Testis (tissue), 2 donors: ENCODE measurements at regions not wholly inside any gene's neighbourhood (a gene's known extent, or its start where the extent isn't known, plus 50 kb on each side); places are given as distances from the start of the nearest gene placed in this dataset.

ENCODE experiments used
- POLR2A ChIP-seq: fragments of 450-650 bp; IDR thresholded peaks from one replicate; pipeline ENCODE4 v1.6.1; 2017; ENCODE audit warnings: antibody characterized with exemption, mild to moderate bottlenecking, moderate library complexity
- TF ChIP-seq, protein P1 (sequence below), 3 experiments: fragments of 450-650 bp in 2 of 3; fragments of 200-600 bp in 1 of 3; sonication (generic) in 1 of 3; IDR thresholded peaks; one replicate each; pipeline ENCODE4 v1.5.1; 2016 to 2019; ENCODE audit warnings: antibody characterized with exemption in 3 of 3, mild to moderate bottlenecking in 2 of 3, moderate library complexity in 1 of 3

- TF ChIP-seq, protein P1, sequence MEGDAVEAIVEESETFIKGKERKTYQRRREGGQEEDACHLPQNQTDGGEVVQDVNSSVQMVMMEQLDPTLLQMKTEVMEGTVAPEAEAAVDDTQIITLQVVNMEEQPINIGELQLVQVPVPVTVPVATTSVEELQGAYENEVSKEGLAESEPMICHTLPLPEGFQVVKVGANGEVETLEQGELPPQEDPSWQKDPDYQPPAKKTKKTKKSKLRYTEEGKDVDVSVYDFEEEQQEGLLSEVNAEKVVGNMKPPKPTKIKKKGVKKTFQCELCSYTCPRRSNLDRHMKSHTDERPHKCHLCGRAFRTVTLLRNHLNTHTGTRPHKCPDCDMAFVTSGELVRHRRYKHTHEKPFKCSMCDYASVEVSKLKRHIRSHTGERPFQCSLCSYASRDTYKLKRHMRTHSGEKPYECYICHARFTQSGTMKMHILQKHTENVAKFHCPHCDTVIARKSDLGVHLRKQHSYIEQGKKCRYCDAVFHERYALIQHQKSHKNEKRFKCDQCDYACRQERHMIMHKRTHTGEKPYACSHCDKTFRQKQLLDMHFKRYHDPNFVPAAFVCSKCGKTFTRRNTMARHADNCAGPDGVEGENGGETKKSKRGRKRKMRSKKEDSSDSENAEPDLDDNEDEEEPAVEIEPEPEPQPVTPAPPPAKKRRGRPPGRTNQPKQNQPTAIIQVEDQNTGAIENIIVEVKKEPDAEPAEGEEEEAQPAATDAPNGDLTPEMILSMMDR (IDR thresholded peaks at IDR 0.05) = no peak
- no peak for TF ChIP-seq POLR2A
Observed at GRCh38 chr12:105880824-105881388, 257.8 kb downstream of the NUAK1 start.
